Neural cell (in vitro differentiated cells): ENCODE measurements at regions not wholly inside any gene's neighbourhood (a gene's known extent, or its start where the extent isn't known, plus 50 kb on each side); places are given as distances from the start of the nearest gene placed in this dataset.

Experiments used
- CTCF ChIP-seq: fragments of 450-650 bp; IDR thresholded peaks from 2 replicates; pipeline ENCODE4 v1.5.1; 2014; ENCODE audit warnings: antibody characterized with exemption, mild to moderate bottlenecking, moderate library complexity; ENCODE audit not compliant: poor library complexity, severe bottlenecking
- EZH2 ChIP-seq: fragments of 200-600, 300-800 bp; shearing (Covaris generic), sonication (generic); IDR thresholded peaks from 2 replicates; pipeline ENCODE4 v1.6.1; 2014; ENCODE audit warnings: antibody characterized with exemption, low read length, borderline replicate concordance, mild to moderate bottlenecking; ENCODE audit not compliant: insufficient read depth, poor library complexity, severe bottlenecking
- RAD21 ChIP-seq: fragments of 450-650 bp; conservative IDR thresholded peaks from 2 replicates; pipeline ENCODE4 v1.6.1; 2014; ENCODE audit warnings: antibody characterized with exemption, mild to moderate bottlenecking, moderate library complexity

GRCh38 chr11:13215149-13215548 lies 62.4 kb upstream of the BMAL1 start:
- TF ChIP-seq CTCF (no peak), RAD21 (no peak), EZH2 (no peak)
